ENCODE measurements at regions not wholly inside any gene's neighbourhood (a gene's known extent, or its start where the extent isn't known, plus 50 kb on each side); places are given as distances from the start of the nearest gene placed in this dataset.

DNA sequence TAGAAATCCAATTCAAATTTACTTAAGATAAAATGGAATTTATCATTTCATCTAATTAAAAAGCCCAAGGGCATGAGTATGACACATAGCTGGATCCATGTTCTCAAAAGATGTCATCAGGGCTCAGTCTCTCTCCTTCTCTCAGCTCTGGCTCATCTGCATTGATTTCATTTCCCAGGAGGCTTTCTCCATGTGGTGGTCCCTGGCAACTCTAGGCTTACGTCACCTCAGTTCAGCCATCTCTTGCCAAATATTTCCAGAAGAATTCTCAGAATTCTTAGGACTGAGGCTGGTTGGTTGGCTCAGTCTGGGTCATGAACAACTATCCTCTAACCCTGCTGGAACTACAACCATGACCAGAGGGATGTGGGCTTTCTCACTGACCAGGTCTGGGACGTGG, 65.3 kb downstream of the FOS start:
- H3K9me3 Mint-ChIP-seq, result peaks cover 0 to 7% (median 4%) of the 10 kb centered on the region in 7 donors

DNA sequence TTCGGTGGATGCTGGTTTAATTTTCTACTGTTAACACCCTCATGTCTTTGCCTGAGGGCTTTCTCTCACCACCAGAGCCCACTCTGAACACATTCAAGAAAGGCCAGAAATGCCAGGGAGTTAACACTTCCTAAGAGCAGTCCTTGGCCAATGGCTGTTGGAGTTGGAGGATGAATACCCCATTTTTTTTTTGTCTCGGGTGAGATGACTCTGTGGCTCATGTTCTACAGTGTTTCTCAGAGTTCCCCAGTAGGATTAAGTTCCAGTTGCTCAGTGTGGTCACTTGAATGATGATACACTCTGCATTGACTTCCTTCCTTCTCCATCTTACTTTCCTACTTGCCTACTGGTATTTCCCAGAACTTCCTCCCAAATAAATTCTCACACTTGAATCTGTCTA, 65.8 kb downstream of the FOS start:
- Histone ChIP-seq H3K4me2 (replicated peaks; ENCODE audit: extremely low read depth, low read length, poor library complexity, severe bottlenecking) (peak overlapping the region; percentile 17), H3K27me3 (ENCODE audit: control insufficient read depth in 2 of 2, insufficient read depth in 2 of 2, low read length in 2 of 2) (no peaks in the 10 kb centered on the region), H3K9ac (ENCODE audit: insufficient read depth, low read length, poor library complexity, severe bottlenecking) (no peak overlapping the region), H3K79me2 (ENCODE audit: insufficient read depth, low read length) (no peaks in the 10 kb centered on the region), H3K4me1 (ENCODE audit: control insufficient read depth in 1 of 2, insufficient read depth in 2 of 2, low read length in 2 of 2) (peaks cover 54 to 55% of the 10 kb centered on the region in 2 donors), H4K20me1 (ENCODE audit: insufficient read depth, low read length) (no peaks in the 10 kb centered on the region), H3K27ac (ENCODE audit: low read depth in 1 of 2, low read length in 2 of 2) (peak overlapping the region in 1 of 2 donors; percentile 88), H3K9me3 (replicated peaks in 1 of 2; ENCODE audit: control insufficient read depth in 1 of 2, insufficient read depth in 1 of 2, low read length in 2 of 2) (peaks cover 0 to 2% of the 10 kb centered on the region in 2 donors), H3K36me3 (replicated peaks in 1 of 2; ENCODE audit: control insufficient read depth in 1 of 2, insufficient read depth in 2 of 2, low read length in 2 of 2) (no peaks in the 10 kb centered on the region), H3K4me3 (replicated peaks in 1 of 3; ENCODE audit: low read depth in 2 of 3, low read length in 3 of 3) (peak overlapping the region in 1 of 3 experiments; percentile 6), H2AFZ (ENCODE audit: insufficient read depth, low read depth, low read length, poor library complexity, severe bottlenecking) (no peak overlapping the region)
- WGBS (ENCODE audit: insufficient coverage), result no CpG with 5 or more reads among the region's 2 CpGs
- H3K36me3 Mint-ChIP-seq, result peaks cover under 1 to 3% of the 10 kb centered on the region in 2 donors
- H3K4me1 Mint-ChIP-seq, result peaks cover 54% of the 10 kb centered on the region
- H3K27ac Mint-ChIP-seq, result peak overlapping the region; percentile 22 to 83 (median 62)
- intact Hi-C loops (cut with micrococcal nuclease), result loop anchor here in 1 of 2 donors (5.0 kb wide), 1 partner anchor 83 kb away; the partner anchor contains the start of gene JDP2
- no peak overlapping the region for H3K4me3 Mint-ChIP-seq
- H3K9me3 Mint-ChIP-seq, result peaks cover 1 to 7% (median 4%) of the 10 kb centered on the region in 7 donors
- H3K27me3 Mint-ChIP-seq (ENCODE audit: low read depth in 3 of 3), result peaks cover 0 to 3% (median 0%) of the 10 kb centered on the region in 3 donors
- peak in 2 of 3 donors; percentile 34 to 65 for DNase-seq
- TF ChIP-seq, protein P1, sequence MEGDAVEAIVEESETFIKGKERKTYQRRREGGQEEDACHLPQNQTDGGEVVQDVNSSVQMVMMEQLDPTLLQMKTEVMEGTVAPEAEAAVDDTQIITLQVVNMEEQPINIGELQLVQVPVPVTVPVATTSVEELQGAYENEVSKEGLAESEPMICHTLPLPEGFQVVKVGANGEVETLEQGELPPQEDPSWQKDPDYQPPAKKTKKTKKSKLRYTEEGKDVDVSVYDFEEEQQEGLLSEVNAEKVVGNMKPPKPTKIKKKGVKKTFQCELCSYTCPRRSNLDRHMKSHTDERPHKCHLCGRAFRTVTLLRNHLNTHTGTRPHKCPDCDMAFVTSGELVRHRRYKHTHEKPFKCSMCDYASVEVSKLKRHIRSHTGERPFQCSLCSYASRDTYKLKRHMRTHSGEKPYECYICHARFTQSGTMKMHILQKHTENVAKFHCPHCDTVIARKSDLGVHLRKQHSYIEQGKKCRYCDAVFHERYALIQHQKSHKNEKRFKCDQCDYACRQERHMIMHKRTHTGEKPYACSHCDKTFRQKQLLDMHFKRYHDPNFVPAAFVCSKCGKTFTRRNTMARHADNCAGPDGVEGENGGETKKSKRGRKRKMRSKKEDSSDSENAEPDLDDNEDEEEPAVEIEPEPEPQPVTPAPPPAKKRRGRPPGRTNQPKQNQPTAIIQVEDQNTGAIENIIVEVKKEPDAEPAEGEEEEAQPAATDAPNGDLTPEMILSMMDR (IDR thresholded peaks at IDR 0.05), result no peak

More for the DNA sequence above, 65.3 kb downstream of the FOS start:
- H3K4me1 Mint-ChIP-seq, result peaks cover 59% of the 10 kb centered on the region
- no peaks in the 10 kb centered on the region for H3K27me3 ChIP-seq (ENCODE audit: control insufficient read depth in 2 of 2, insufficient read depth in 2 of 2, low read length in 2 of 2)
- peak overlapping the region in 1 of 3 experiments; percentile 6 for H3K4me3 ChIP-seq (replicated peaks in 1 of 3; ENCODE audit: low read depth in 2 of 3, low read length in 3 of 3)
- no peak overlapping the region for H2AFZ ChIP-seq (ENCODE audit: insufficient read depth, low read depth, low read length, poor library complexity, severe bottlenecking)
- TF ChIP-seq, protein P1 (IDR thresholded peaks at IDR 0.05), result no peak
- H3K4me1 ChIP-seq (ENCODE audit: control insufficient read depth in 1 of 2, insufficient read depth in 2 of 2, low read length in 2 of 2), result peaks cover 59 to 60% of the 10 kb centered on the region in 2 donors
- H3K9ac ChIP-seq (ENCODE audit: insufficient read depth, low read length, poor library complexity, severe bottlenecking), result no peak overlapping the region
- H3K79me2 ChIP-seq (ENCODE audit: insufficient read depth, low read length), result no peaks in the 10 kb centered on the region
- H3K27me3 Mint-ChIP-seq (ENCODE audit: low read depth in 3 of 3), result peaks cover 0 to 3% (median 0%) of the 10 kb centered on the region in 3 donors
- H3K36me3 ChIP-seq (replicated peaks in 1 of 2; ENCODE audit: control insufficient read depth in 1 of 2, insufficient read depth in 2 of 2, low read length in 2 of 2), result no peaks in the 10 kb centered on the region
- peak overlapping the region in 1 of 2 donors; percentile 88 for H3K27ac ChIP-seq (ENCODE audit: low read depth in 1 of 2, low read length in 2 of 2)
- no peaks in the 10 kb centered on the region for H3K9me3 ChIP-seq (replicated peaks in 1 of 2; ENCODE audit: control insufficient read depth in 1 of 2, insufficient read depth in 1 of 2, low read length in 2 of 2)
- H3K27ac Mint-ChIP-seq, result peak overlapping the region in 5 of 7 donors; percentile 53 to 83 (median 78)
- no peak overlapping the region for H3K4me3 Mint-ChIP-seq
- WGBS (ENCODE audit: insufficient coverage), result 88% methylated on average over 2 of the region's 2 CpGs
- peaks cover 0 to 3% of the 10 kb centered on the region in 2 donors for H3K36me3 Mint-ChIP-seq
- H4K20me1 ChIP-seq (ENCODE audit: insufficient read depth, low read length), result no peaks in the 10 kb centered on the region
- intact Hi-C loops (cut with micrococcal nuclease), result loop anchor here in 1 of 2 donors (2.0 to 5.0 kb wide), 2 partner anchors 15 to 83 kb away; partner anchors contain the start of gene JDP2
- H3K4me2 ChIP-seq (replicated peaks; ENCODE audit: extremely low read depth, low read length, poor library complexity, severe bottlenecking), result peak overlapping the region; percentile 17
- no peak for DNase-seq
